ENCODE measurements at regions not wholly inside any gene's neighbourhood (a gene's known extent, or its start where the extent isn't known, plus 50 kb on each side); places are given as distances from the start of the nearest gene placed in this dataset.

DNA sequence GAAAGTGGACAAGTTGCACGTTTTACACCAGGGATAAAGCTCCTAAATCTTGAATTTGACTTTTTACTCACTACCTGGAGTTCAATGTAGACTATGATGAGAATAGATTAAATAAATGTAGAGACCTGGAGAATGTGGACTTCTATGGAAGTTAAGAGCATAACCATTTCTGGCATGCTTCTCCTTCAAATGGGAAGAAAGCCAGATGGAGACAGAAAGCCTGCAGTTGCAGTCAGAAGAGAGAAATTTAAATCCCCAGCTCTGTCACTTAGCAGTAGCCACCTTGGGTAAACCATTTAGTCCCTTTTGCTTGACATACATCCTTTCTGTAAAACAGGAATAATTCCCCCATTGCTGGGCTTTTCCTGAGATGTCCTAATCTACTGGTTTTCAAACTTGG, 355.3 kb upstream of the AUTS2 start:
- no peak overlapping the region for H4K8ac ChIP-seq (ENCODE audit: low read depth in 2 of 2, low read length in 2 of 2)
- in situ Hi-C loops (cut with MboI; ENCODE audit: low sequenced_read_pairs) (no loop called here), intact Hi-C loops (cut with micrococcal nuclease) (no loop called here), dilution Hi-C loops (cut with HindIII; ENCODE audit: low sequenced_read_pairs, unreplicated experiment) (no loop called here)
- no peak overlapping the region for H2BK20ac ChIP-seq (ENCODE audit: low read depth, low read length)
- ATAC-seq (ENCODE audit: low read depth) (no peak), DNase-seq (no peak)
- H3K36me3 ChIP-seq (ENCODE audit: control insufficient read depth, insufficient read depth, low read length), result no peaks in the 10 kb centered on the region
- no TSS peak for BruUV-seq (replicated peaks)
- H2BK15ac ChIP-seq (ENCODE audit: low read depth, low read length), result no peak overlapping the region
- no peak overlapping the region for H2AK5ac ChIP-seq (ENCODE audit: low read depth, low read length)
- no peak overlapping the region for H3K27ac ChIP-seq (ENCODE audit: insufficient read depth, low read length)
- ChIA-PET POLR2A (ENCODE audit: unreplicated experiment) (no interaction called here), CTCF (no interaction called here)
- no peak overlapping the region for H3K4ac ChIP-seq (ENCODE audit: low read depth, low read length)
- H3K9me1 ChIP-seq (ENCODE audit: insufficient read depth, low read length), result no peaks in the 10 kb centered on the region
- no peaks in the 10 kb centered on the region for H4K20me1 ChIP-seq (ENCODE audit: insufficient read depth, low read length)
- no peak overlapping the region for H3K18ac ChIP-seq (ENCODE audit: low read depth, low read length)
- peaks cover 4% of the 10 kb centered on the region; the same call in 1 of the 2 replicates for H3K9me3 ChIP-seq (ENCODE audit: control insufficient read depth, insufficient read depth, low read length)
- no peak overlapping the region for H3K14ac ChIP-seq (replicated peaks; ENCODE audit: low read depth, low read length)
- TF ChIP-seq CEBPB (IDR thresholded peaks at IDR 0.05; ENCODE audit: low read depth, low read length), result no peak
- no peak for TF ChIP-seq RAD21 (IDR thresholded peaks at IDR 0.05; ENCODE audit: low read length)
- TF ChIP-seq USF2 (IDR thresholded peaks at IDR 0.05; ENCODE audit: low read depth, low read length), result no peak
- TF ChIP-seq SMC3 (IDR thresholded peaks at IDR 0.05; ENCODE audit: low read depth, low read length), result no peak
- no peak for TF ChIP-seq BHLHE40 (IDR thresholded peaks at IDR 0.05; ENCODE audit: low read depth, low read length)
- TF ChIP-seq CHD1 (IDR thresholded peaks at IDR 0.05; ENCODE audit: low read depth, low read length), result no peak
- no peak for TF ChIP-seq POLR2A (IDR thresholded peaks at IDR 0.05; ENCODE audit: low read depth, low read length)
- TF ChIP-seq, protein P1, sequence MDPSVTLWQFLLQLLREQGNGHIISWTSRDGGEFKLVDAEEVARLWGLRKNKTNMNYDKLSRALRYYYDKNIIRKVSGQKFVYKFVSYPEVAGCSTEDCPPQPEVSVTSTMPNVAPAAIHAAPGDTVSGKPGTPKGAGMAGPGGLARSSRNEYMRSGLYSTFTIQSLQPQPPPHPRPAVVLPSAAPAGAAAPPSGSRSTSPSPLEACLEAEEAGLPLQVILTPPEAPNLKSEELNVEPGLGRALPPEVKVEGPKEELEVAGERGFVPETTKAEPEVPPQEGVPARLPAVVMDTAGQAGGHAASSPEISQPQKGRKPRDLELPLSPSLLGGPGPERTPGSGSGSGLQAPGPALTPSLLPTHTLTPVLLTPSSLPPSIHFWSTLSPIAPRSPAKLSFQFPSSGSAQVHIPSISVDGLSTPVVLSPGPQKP (IDR thresholded peaks at IDR 0.05; ENCODE audit: borderline replicate concordance, low read depth, low read length), result no peak
- TF ChIP-seq RCOR1 (IDR thresholded peaks at IDR 0.05; ENCODE audit: insufficient replicate concordance, low read length), result no peak
- TF ChIP-seq NFE2L2 (IDR thresholded peaks at IDR 0.05; ENCODE audit: low read depth, low read length), result no peak
- no peak for TF ChIP-seq MAZ (IDR thresholded peaks at IDR 0.05; ENCODE audit: borderline replicate concordance, low read depth, low read length)
- TF ChIP-seq MXI1 (IDR thresholded peaks at IDR 0.05; ENCODE audit: borderline replicate concordance, low read depth, low read length), result no peak
- no peak for TF ChIP-seq RFX5 (IDR thresholded peaks at IDR 0.05; ENCODE audit: low read depth, low read length)
- TF ChIP-seq CTCF (conservative IDR thresholded peaks at IDR 0.05; ENCODE audit: low read depth, low read length), result no peak
- no peak for TF ChIP-seq MAFK (IDR thresholded peaks at IDR 0.05; ENCODE audit: low read depth, low read length)
- no peak for TF ChIP-seq FOS (IDR thresholded peaks at IDR 0.05; ENCODE audit: low read depth, low read length)
- no peak overlapping the region for H3K4me2 ChIP-seq (ENCODE audit: low read depth, low read length)
- WGBS, 2 experiments (ENCODE audit: extremely low coverage in 2 of 2, insufficient read length in 1 of 2), result no CpG with 5 or more reads among the region's 1 CpG
- H2BK120ac ChIP-seq (ENCODE audit: low read depth, low read length), result no peak overlapping the region
- H2AFZ ChIP-seq (replicated peaks; ENCODE audit: low read length, poor library complexity), result no peak overlapping the region
- no peaks in the 10 kb centered on the region for H3K79me1 ChIP-seq (ENCODE audit: low read depth in 1 of 2, low read length in 2 of 2)
- H2AK9ac ChIP-seq (replicated peaks; ENCODE audit: low read depth, low read length, poor library complexity), result no peak overlapping the region
- no peak overlapping the region for H3K4me3 ChIP-seq (ENCODE audit: insufficient read depth, low read depth, low read length)
- H3K4me1 ChIP-seq (ENCODE audit: control insufficient read depth, insufficient read depth, low read length), result no peaks in the 10 kb centered on the region
- H3K9ac ChIP-seq (ENCODE audit: low read depth, low read length), result no peak overlapping the region
- no peak overlapping the region for H3K56ac ChIP-seq (ENCODE audit: extremely low read depth, insufficient read depth, low read length)
- no peak overlapping the region for H4K91ac ChIP-seq (ENCODE audit: insufficient read depth, low read depth, low read length)
- H3K27me3 ChIP-seq (ENCODE audit: control insufficient read depth, insufficient read depth, low read length), result no peaks in the 10 kb centered on the region
- no peak overlapping the region for H4K5ac ChIP-seq (ENCODE audit: low read depth, low read length)
- no peak overlapping the region for H3K23ac ChIP-seq (ENCODE audit: low read depth, low read length)
- no peak overlapping the region for H2BK5ac ChIP-seq (ENCODE audit: low read depth, low read length, poor library complexity, severe bottlenecking)

Data from IMR-90 (cell line).